Psoas muscle (tissue), 7 donors: ENCODE measurements at regions not wholly inside any gene's neighbourhood (a gene's known extent, or its start where the extent isn't known, plus 50 kb on each side); places are given as distances from the start of the nearest gene placed in this dataset.
A peak's percentile ranks its signal among the peaks of the same experiment; 100 is the strongest.

Experiments
- ATAC-seq, 4 donors: fragments of 200-7000 bp; cut with Tn5 transposase; one replicate each; pipeline ENCODE4 v1.9.1; 2020; ENCODE audit warnings: moderate library complexity in 3 of 4, mild to moderate bottlenecking in 2 of 4
- DNase-seq, 2 donors: peaks; one replicate each; pipeline ENCODE4 v3.0.0-alpha.2; 2020
- H3K27ac ChIP-seq: fragments of 200-600 bp; one replicate; pipeline ENCODE4 v1.8.0; 2022
- H3K27me3 ChIP-seq, 3 donors: fragments of 200-600 bp in 1 of 3; one replicate each; pipeline versions ENCODE4 v1.6.1 to v1.8.0; 2013 to 2022; ENCODE audit warnings: low read length in 2 of 3, mild to moderate bottlenecking in 2 of 3, moderate library complexity in 1 of 3; ENCODE audit not compliant: insufficient read depth in 3 of 3
- H3K36me3 ChIP-seq, 2 donors: fragments of 200-600 bp in 1 of 2; one replicate each; pipeline versions ENCODE4 v1.6.1 to v1.8.0; 2013 to 2022; ENCODE audit warnings: low read depth in 1 of 2, mild to moderate bottlenecking in 1 of 2, moderate library complexity in 1 of 2; ENCODE audit not compliant: insufficient read depth in 1 of 2
- H3K4me1 ChIP-seq: fragments of 200-600 bp; one replicate; pipeline ENCODE4 v1.8.0; 2022
- H3K4me3 ChIP-seq: fragments of 200-600 bp; one replicate; pipeline ENCODE4 v1.8.0; 2022; ENCODE audit warnings: mild to moderate bottlenecking
- H3K9me3 ChIP-seq: fragments of 200-600 bp; one replicate; pipeline ENCODE4 v1.8.0; 2022
- WGBS, 3 donors: extraction: QIAGEN DNeasy Blood & Tissue Kit; methylation state at CpG; one replicate each; pipeline versions ENCODE4 v1.1.6 to v1.1.7; 2013; 5-methylcytosine and 5-hydroxymethylcytosine counted together
- intact Hi-C, 2 donors: fragments of 100-400 bp; cut with DNase I; formaldehyde crosslinking; loops; one replicate each; pipeline versions ENCODE4 v1.11.0 to v1.14.2; 2022
- TF ChIP-seq, protein P1 (sequence below): fragments of 200-600 bp; IDR thresholded peaks from one replicate; pipeline ENCODE4 v1.8.0; 2022; ENCODE audit warnings: antibody characterized with exemption
- donor health status: healthy with polysubstance abuse.
- donor health status: DM: no; HTN: no; CAD: no; lungs with moderate emphysema.
- donor health status: Bipolar disorder and iron deficiency.
- donor health status: healthy.
- donor health status: DM: yes; HTN: yes; CAD: no.
- donor health status: DM: no; HTN: no; CAD: no.
- donor health status: DM: yes; HTN: yes; CAD: no.

GRCh38 chr1:58994664-58995063, 210.8 kb upstream of the JUN start:
- H3K27me3 ChIP-seq = no peaks in the 10 kb centered on the region
- TF ChIP-seq, protein P1, sequence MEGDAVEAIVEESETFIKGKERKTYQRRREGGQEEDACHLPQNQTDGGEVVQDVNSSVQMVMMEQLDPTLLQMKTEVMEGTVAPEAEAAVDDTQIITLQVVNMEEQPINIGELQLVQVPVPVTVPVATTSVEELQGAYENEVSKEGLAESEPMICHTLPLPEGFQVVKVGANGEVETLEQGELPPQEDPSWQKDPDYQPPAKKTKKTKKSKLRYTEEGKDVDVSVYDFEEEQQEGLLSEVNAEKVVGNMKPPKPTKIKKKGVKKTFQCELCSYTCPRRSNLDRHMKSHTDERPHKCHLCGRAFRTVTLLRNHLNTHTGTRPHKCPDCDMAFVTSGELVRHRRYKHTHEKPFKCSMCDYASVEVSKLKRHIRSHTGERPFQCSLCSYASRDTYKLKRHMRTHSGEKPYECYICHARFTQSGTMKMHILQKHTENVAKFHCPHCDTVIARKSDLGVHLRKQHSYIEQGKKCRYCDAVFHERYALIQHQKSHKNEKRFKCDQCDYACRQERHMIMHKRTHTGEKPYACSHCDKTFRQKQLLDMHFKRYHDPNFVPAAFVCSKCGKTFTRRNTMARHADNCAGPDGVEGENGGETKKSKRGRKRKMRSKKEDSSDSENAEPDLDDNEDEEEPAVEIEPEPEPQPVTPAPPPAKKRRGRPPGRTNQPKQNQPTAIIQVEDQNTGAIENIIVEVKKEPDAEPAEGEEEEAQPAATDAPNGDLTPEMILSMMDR = no peak
- intact Hi-C loops = no loop called here
- no peaks in the 10 kb centered on the region for H3K36me3 ChIP-seq
- H3K4me3 ChIP-seq = no peak overlapping the region
- no peak for ATAC-seq
- no peaks in the 10 kb centered on the region for H3K9me3 ChIP-seq
- no peaks in the 10 kb centered on the region for H3K4me1 ChIP-seq
- 63 to 66% (median 66%) methylated on average over 2 of the region's 2 CpGs for WGBS, 3 donors
- no peak for DNase-seq
- no peak overlapping the region for H3K27ac ChIP-seq

- peak; percentile 53 to 90 (median 68) for ATAC-seq
- H3K36me3 ChIP-seq = no peaks in the 10 kb centered on the region
- H3K4me3 ChIP-seq = no peak overlapping the region
- WGBS, 3 donors = 82 to 94% (median 93%) methylated on average over 2 of the region's 2 CpGs
- intact Hi-C loops = loop anchor here in 1 of 2 donors (1.0 kb wide), 1 partner anchor 147 kb away; no protein-coding TSS in a partner anchor
- H3K9me3 ChIP-seq = no peaks in the 10 kb centered on the region
- no peaks in the 10 kb centered on the region for H3K4me1 ChIP-seq
- no peak overlapping the region for H3K27ac ChIP-seq
- no peaks in the 10 kb centered on the region for H3K27me3 ChIP-seq
- TF ChIP-seq, protein P1 = no peak
- DNase-seq = no peak
Observed at GRCh38 chr1:58996341-58997059, 212.7 kb upstream of the JUN start.

GRCh38 chr1:58997060-58997411, 213.2 kb upstream of the JUN start:
- Histone ChIP-seq H3K4me1 (no peaks in the 10 kb centered on the region), H3K27me3 (no peaks in the 10 kb centered on the region), H3K9me3 (no peaks in the 10 kb centered on the region), H3K27ac (no peak overlapping the region), H3K4me3 (no peak overlapping the region), H3K36me3 (no peaks in the 10 kb centered on the region)
- intact Hi-C loops = loop anchor here in 1 of 2 donors (1.0 kb wide), 1 partner anchor 148 kb away; no protein-coding TSS in a partner anchor
- DNase-seq (no peak), ATAC-seq (peak in 2 of 4 donors; percentile 16 to 25)
- TF ChIP-seq, protein P1 = no peak
- WGBS, 3 donors = 80 to 95% (median 90%) methylated on average over 1 of the region's 1 CpG

DNA sequence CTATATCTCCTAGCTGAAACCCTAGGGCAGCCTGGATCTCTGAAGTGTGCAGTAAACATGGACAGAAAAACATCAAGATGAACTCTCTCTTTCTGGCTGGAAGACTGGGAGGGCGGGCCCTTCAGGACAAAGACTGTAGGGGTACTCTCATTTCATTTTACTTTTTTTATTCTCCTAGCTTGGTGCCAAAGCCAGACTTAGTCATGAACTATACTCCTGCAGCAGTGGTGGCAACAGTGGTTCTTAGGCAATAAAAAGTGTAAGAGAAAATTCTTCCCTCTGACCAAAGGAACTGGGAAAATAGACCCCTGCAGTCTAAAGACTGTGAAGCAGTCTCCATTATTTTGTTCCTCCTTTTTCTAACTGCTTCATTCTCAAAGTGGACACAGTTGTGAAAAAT, 213.8 kb upstream of the JUN start:
- H3K4me3 ChIP-seq = no peak overlapping the region
- H3K27ac ChIP-seq = no peak overlapping the region
- H3K36me3 ChIP-seq = no peaks in the 10 kb centered on the region
- H3K4me1 ChIP-seq = no peaks in the 10 kb centered on the region
- no peaks in the 10 kb centered on the region for H3K27me3 ChIP-seq
- TF ChIP-seq, protein P1 = no peak
- H3K9me3 ChIP-seq = no peaks in the 10 kb centered on the region
- ATAC-seq (peak in 3 of 4 donors; percentile 57 to 69 (median 58)), DNase-seq (no peak)
- intact Hi-C loops = loop anchor here in 1 of 2 donors (1.0 kb wide), 1 partner anchor 148 kb away; no protein-coding TSS in a partner anchor
- WGBS, 3 donors = 90 to 96% (median 93%) methylated on average over 1 of the region's 1 CpG

DNA sequence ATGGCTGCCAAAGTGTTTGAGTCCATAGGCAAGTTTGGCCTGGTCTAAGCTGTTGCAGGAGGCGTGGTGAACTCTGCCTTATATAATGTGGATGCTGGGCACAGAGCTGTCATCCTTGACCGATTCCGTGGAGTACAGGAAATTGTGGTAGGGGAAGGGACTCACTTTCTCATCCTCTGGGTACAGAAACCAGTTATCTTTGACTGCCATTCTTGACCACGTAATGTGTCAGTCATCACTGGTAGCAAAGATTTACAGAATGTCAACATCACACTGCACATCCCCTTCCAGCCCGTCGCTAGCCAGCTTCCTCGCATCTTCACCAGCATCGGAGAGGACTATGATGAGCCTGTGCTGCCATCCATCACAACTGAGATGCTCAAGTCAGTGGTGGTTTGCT, 215.8 kb upstream of the JUN start:
- no peaks in the 10 kb centered on the region for H3K4me1 ChIP-seq
- TF ChIP-seq, protein P1 = no peak
- no peak for DNase-seq
- 90 to 97% (median 92%) methylated on average over 8 of the region's 8 CpGs for WGBS, 3 donors
- H3K27me3 ChIP-seq = no peaks in the 10 kb centered on the region
- intact Hi-C loops = no loop called here
- no peaks in the 10 kb centered on the region for H3K36me3 ChIP-seq
- no peak overlapping the region for H3K4me3 ChIP-seq
- no peak overlapping the region for H3K27ac ChIP-seq
- no peaks in the 10 kb centered on the region for H3K9me3 ChIP-seq
- no peak for ATAC-seq
